ENCODE measurements at regions not wholly inside any gene's neighbourhood (a gene's known extent, or its start where the extent isn't known, plus 50 kb on each side); places are given as distances from the start of the nearest gene placed in this dataset.

- H3F3A ChIP-seq (replicated peaks; ENCODE audit: low read depth) = no peaks in the 10 kb centered on the region
- no peaks in the 10 kb centered on the region for H4K20me1 ChIP-seq (replicated peaks; ENCODE audit: insufficient read depth)
- no peak overlapping the region for H3K27ac ChIP-seq (ENCODE audit: low read depth)
- no peaks in the 10 kb centered on the region; the same call in 2 of the 3 replicates for H3K36me3 Mint-ChIP-seq (ENCODE audit: low read depth)
- H3K4me1 ChIP-seq (ENCODE audit: insufficient read depth) = no peaks in the 10 kb centered on the region
- no peak for TF ChIP-seq NANOG (IDR thresholded peaks at IDR 0.05; ENCODE audit: borderline replicate concordance)
- no peak for TF ChIP-seq EZH2 (IDR thresholded peaks at IDR 0.05; ENCODE audit: low read depth, unreplicated experiment)
- no peak for TF ChIP-seq STAT1 (IDR thresholded peaks at IDR 0.05; ENCODE audit: unreplicated experiment)
- TF ChIP-seq REST (IDR thresholded peaks at IDR 0.05; ENCODE audit: unreplicated experiment) = no peak
- no peak for TF ChIP-seq JUNB (IDR thresholded peaks at IDR 0.05; ENCODE audit: unreplicated experiment)
- no peak for TF ChIP-seq CREB1 (CRISPR knock-in tag; IDR thresholded peaks at IDR 0.05; ENCODE audit: low read depth)
- TF ChIP-seq ZNF114 (CRISPR knock-in tag; IDR thresholded peaks at IDR 0.05) = no peak
- TF ChIP-seq POLR2AphosphoS5 (IDR thresholded peaks at IDR 0.05; ENCODE audit: low read depth) = no peak
- H3K4me2 ChIP-seq = no peak overlapping the region
- no peak overlapping the region for H3K4me3 ChIP-seq
- no peaks in the 10 kb centered on the region for H3K4me1 Mint-ChIP-seq
- no peak overlapping the region for H3K27ac Mint-ChIP-seq
- no peaks in the 10 kb centered on the region for H3K79me2 ChIP-seq (replicated peaks; ENCODE audit: insufficient read depth)
- no peaks in the 10 kb centered on the region for H3K36me3 ChIP-seq (ENCODE audit: insufficient read depth)
- peaks cover 23% of the 10 kb centered on the region for H3K9me3 Mint-ChIP-seq
- no peaks in the 10 kb centered on the region for H3K9me2 ChIP-seq (ENCODE audit: insufficient read depth)
- no peak overlapping the region for H2AFZ ChIP-seq
- no peak for ATAC-seq
- H3K27me3 Mint-ChIP-seq (ENCODE audit: insufficient read depth, low read depth, poor library complexity) = peaks cover 12% of the 10 kb centered on the region
- no peak for DNase-seq (ENCODE audit: low spot score)
- peaks cover 24% of the 10 kb centered on the region for H3K27me3 ChIP-seq (ENCODE audit: insufficient read depth)
- H3K4me3 Mint-ChIP-seq = no peak overlapping the region
These were observed 62.7 kb downstream of the CAMK2N1 start for GRCh38 chr1:20423169-20423795.

GRCh38 chr1:20421441-20421840, 64.6 kb downstream of the CAMK2N1 start:
- H3K27ac ChIP-seq (ENCODE audit: low read depth) = no peak overlapping the region
- Mint-ChIP-seq H3K9me3 (peaks cover 23% of the 10 kb centered on the region), H3K4me3 (no peak overlapping the region), H3K36me3 (ENCODE audit: low read depth) (no peaks in the 10 kb centered on the region; the same call in 2 of the 3 replicates), H3K4me1 (no peaks in the 10 kb centered on the region), H3K27me3 (ENCODE audit: insufficient read depth, low read depth, poor library complexity) (peaks cover 9% of the 10 kb centered on the region), H3K27ac (no peak overlapping the region)
- no peaks in the 10 kb centered on the region for H3K79me2 ChIP-seq (replicated peaks; ENCODE audit: insufficient read depth)
- H4K20me1 ChIP-seq (replicated peaks; ENCODE audit: insufficient read depth) = no peaks in the 10 kb centered on the region
- H3K27me3 ChIP-seq (ENCODE audit: insufficient read depth) = peaks cover 24% of the 10 kb centered on the region
- H3K4me2 ChIP-seq = no peak overlapping the region
- H3F3A ChIP-seq (replicated peaks; ENCODE audit: low read depth) = no peaks in the 10 kb centered on the region
- no peaks in the 10 kb centered on the region for H3K4me1 ChIP-seq (ENCODE audit: insufficient read depth)
- no peak for TF ChIP-seq STAT1 (IDR thresholded peaks at IDR 0.05; ENCODE audit: unreplicated experiment)
- TF ChIP-seq EZH2phosphoT487 (IDR thresholded peaks at IDR 0.05; ENCODE audit: unreplicated experiment) = no peak
- TF ChIP-seq CREB1 (CRISPR knock-in tag; IDR thresholded peaks at IDR 0.05; ENCODE audit: low read depth) = no peak
- TF ChIP-seq JUNB (IDR thresholded peaks at IDR 0.05; ENCODE audit: unreplicated experiment) = no peak
- DNase-seq (ENCODE audit: low spot score) (no peak), ATAC-seq (no peak)
- H3K36me3 ChIP-seq (ENCODE audit: insufficient read depth) = no peaks in the 10 kb centered on the region
- no peak overlapping the region for H3K4me3 ChIP-seq
- H2AFZ ChIP-seq = no peak overlapping the region
- no peaks in the 10 kb centered on the region for H3K9me2 ChIP-seq (ENCODE audit: insufficient read depth)
